ENCODE measurements at regions not wholly inside any gene's neighbourhood (a gene's known extent, or its start where the extent isn't known, plus 50 kb on each side); places are given as distances from the start of the nearest gene placed in this dataset.
A peak's percentile ranks its signal among the peaks of the same experiment; 100 is the strongest.
"Not testable (repeated sequence)": the region's sequence is repeated elsewhere in the genome, so short reads cannot be mapped to it uniquely, and the experiment has no call there.

DNA sequence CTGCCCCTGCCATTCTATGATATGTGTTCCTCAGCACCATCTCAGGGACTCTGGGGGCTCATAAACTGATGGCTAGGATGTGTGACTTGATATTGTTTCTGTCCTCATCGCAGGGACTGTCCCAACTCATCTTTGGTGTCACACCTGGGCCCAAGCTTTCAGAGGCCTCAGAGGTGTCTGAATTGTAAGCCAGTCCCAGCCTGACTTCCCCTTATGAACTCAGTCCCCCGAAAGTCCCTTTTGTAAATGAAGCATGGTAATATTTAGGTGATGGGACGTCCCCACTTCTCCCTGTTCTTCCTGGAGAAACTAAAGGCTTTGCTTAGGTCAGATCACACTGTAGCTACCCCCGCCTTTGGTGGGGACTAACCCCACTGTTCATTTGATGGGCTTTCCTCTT lies 142.4 kb upstream of the TLE3 start:
- no peak for DNase-seq

DNA sequence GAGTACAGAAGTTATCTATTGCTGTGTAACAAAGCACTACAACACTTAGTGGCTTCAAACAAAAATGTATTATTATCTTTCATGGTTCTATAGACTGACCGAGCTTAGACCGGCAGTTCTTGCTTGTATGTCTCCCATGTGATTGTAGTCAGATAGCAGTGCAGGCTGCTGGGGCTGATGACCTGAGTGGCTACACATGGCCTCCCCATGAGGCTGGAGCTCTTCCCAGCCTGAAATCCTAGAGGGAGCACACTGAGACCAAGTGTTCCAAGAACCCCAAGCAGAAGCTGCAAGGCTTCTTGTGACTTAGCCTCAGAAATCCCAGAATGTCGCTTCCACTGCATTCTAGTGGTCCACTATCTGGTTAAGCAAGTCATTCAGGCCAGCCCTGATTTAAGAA lies 141.2 kb upstream of the TLE3 start:
- no peak for DNase-seq

DNA sequence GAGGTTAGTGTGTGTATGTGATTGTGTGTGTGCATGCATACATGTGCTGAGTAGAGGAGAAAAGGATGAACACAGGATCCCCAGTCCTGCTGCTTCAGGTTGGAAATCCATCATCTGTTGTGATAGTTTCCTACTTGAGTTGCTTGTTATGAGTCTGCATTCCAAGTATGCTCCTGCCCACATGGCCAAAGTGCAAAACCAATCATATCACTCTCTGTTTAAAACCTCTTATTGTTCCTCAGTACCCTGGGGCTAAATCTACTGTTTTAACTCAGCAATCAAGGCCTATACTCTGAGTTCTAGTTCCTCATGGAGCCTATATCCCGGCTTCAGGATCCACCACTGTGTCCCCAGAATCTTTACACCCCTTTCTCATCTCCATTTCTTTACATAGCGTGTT lies 139.9 kb upstream of the TLE3 start:
- DNase-seq: no peak

DNA sequence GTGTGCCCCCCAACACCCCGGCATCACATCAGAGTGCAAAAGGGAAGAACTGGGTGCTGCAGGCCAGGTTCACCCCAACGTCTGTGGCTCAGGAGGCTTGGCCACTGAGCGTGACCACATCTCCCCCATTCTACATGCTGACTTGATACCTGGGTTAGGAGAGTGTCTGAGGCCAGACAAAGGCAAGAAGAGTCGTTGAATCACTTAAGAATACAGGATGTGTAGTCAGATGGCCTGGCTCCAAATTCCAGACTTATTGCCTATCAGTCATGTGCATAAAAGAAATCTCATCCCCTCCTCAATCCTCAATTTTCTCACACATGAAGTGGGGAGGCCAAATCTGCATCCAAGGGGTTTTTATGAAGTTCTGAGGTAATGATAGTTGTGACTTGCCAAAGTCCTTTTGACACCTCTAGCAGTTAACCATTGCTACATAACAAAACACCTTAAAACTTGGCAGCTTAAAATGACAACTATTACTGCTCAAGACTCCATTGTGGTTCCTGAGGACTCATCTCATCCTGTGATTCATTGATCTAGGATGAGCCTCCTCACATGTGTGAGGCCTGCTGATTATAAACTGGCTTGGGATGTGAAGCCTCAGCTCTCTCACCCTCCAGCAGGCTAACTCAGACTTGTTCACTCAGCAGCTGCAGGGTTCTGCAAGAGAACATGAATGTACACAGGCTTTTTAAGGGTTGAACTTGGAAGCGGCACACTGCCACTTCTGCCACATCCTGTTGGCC lies 138.8 kb upstream of the TLE3 start:
- no peak for DNase-seq

DNA sequence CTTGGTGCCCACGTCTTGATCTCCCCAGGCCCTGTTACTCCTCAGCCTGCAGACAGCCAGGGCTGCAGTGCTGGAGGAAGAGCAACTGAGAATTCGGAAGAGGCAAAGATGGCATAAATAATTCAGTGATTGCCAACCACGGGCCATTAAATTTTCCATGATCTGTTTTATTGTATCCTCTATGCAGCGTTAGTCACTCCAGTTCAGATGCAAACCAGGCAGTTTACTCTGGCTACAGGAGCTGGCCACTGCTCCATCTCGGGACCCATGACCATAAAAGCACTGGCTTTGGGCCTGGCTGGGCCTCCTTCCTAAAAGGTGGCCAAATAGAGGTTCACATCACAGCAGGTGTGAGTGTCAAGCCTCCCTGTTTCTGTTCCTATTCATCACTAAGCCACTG lies 137.6 kb upstream of the TLE3 start:
- no peak for DNase-seq

DNA sequence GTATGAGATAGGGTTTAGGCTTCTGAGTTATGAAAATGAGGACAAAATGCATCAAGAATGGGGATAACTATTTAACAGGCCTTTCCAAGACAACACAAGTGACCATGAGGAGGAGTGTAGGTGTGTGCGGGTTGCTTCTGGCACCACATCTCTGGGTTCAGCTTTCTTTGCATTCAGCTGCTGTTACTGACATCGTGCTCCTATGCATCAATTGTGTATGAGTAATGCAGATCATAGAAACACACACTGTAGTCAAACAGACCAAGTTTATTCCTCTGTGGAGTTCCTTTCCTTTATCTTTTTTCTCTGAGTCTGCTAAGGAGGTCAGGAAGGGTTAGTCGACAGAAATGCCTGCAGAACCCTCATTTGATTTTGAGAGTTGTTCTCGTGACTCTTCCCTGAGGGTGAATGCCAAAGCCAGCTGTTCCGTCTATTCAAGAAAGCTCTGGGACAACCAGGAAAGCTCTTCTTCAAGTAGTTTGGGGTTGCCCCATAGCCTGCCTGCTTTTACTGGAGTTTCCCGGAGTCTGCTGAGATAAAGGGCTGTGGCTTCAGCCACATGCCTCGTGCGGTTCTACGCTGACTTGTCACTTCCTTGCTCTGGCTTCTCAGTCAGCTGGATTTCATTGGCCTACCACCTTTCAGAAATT lies 136.7 kb upstream of the TLE3 start:
- no peak for DNase-seq

DNA sequence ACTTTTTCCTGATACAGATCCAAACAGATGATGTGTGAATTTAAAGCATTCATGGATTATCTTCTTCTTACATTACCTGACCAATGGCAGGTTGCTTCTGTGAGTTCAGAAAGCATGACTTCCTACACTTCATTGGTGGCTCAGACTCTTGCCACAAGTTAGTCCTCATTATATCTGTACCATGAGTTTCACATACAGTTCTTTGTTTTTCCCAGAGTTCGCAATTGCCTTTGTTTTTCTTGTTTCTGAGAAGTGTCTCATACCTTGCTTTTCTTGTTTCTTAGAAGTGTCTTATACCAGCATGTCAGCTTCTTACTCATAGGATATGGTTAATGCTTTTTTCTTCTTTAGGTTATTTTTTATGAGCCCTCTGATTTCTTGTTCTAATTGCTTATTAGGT lies 133.8 kb upstream of the TLE3 start:
- DNase-seq: no peak

DNA sequence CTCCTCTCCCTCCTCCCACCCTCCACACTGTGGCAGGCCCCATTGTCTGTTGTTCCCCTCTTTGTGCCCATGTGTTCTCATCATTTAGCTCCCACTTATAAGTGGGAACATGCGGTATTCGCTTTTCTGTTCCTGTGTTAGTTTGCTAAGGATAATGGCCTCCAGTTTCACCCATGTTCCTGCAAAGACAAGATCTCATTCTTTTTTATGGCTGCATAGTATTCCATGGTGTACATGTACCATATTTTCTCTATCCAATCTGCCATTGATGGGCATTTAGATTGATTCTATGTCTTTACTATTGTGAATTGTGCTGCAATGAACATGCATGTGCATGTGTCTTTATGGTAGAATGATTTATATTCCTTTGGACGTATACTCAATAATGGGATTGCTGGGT lies 130.2 kb upstream of the TLE3 start:
- DNase-seq: not testable (repeated sequence)

DNA sequence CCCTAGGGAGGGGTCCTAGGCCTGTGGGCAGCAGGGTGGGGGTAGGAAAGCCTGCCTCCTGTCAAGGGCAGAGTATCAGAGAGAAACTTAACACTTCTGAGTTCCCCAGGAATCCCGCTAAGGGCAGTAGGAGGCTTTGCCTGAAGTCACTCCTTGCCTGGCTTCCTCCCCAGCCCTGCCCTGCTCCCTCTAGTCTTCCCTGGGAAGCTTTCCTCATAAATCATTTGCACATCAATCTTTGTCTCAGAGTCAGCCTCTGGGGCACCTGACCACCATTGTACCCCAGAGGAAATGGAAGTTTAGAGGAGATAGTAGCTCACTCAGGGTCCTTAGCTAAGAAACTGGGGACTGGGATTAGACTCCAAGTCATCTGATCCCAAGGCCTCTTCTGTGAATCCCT lies 129.4 kb upstream of the TLE3 start:
- DNase-seq: no peak

DNA sequence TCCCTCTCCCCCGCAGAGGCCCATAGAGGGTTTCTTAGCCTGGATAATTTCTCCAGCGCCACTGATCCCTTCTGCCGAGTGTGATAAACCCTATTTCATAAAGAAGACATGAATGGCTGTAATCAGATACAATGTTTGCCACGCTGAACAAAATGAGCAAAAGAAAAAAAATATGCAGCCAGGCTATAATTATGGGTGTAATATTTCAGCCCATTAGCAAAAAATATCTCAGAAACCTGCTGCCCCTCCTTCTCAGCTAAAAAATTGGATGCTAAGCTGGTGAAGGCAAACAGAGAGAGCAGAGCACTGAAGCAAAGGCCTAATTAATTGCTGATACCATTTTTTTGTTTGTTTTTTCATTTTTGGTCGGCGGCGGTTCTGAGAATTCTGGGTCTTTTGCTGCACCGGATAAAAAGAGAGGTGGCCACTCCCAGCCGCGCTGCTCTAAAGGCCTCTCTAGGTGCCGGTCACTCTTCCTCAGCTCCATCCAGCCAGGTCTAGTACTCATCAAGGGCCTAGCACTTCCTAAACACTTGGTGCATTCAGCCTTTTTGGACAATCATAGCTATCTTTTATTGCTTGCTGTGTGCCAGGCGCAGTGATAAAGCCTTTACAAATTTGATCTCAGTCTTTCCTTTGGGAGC lies 128.7 kb upstream of the TLE3 start:
- no peak for DNase-seq

DNA sequence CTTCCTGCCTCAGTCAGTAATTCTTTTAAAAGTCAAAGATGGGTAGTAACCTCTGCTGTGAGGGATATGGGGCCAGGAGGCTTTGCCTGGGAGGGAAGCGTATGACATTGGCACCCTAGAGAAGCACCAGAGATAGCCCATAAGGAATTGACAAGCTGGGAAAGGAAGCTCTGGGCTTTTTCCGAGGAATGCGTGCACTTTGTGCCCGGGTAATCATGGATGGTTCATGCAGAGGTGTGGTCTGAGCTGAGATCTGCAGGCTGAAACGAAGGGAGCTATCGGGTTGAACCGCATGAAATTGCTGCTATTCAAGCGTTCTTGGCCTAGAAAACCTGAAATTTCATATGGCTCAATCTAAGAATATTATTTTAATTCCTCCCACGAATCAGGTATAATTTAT lies 127.7 kb upstream of the TLE3 start:
- DNase-seq: no peak

DNA sequence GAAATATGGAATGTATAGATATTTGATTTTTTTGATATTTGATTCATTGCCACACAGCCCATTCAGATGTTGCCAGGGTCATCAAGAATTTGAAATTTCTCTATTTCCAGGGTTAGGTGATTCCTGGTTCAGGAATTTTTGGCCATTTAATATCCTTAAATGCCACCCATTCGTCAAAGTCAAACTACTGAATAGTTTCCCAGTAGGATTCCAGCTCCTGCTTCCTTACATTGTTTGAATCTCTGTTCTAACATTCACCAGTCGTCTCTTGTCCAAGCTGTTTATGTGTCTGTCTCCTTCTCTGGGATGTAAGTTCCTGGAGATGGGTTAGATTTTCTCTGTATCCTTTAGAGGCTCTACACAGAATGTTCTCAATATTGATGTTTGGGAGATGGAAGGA lies 124.9 kb upstream of the TLE3 start:
- DNase-seq: no peak

DNA sequence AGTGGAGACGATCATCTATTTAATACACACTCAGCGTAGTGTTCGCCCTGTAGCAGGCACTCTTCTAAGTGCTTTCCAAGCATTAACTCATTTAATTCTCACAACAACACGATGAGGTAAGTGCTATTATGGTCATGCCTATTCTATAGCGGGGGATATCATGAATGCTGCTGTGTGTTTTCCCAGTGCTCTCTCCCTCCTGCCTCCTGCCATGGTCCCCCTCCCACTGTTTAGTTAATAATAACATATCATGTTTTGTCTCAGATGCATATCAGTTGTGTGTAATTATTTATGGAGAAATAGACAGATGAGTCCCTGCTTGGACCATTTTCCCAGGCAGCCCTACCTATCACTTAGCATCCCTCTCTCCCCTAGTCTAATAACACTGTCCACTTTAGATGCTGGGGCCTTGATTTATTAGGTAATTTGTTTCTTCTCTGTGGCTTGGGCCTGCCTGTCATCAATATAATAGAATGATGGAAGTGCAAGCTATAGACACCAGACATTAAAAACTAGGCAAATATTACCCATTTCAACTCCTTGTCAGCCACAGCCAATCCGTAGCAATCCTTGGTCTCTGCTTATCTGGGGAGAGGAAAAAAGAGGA lies 122.9 kb upstream of the TLE3 start:
- DNase-seq: no peak

DNA sequence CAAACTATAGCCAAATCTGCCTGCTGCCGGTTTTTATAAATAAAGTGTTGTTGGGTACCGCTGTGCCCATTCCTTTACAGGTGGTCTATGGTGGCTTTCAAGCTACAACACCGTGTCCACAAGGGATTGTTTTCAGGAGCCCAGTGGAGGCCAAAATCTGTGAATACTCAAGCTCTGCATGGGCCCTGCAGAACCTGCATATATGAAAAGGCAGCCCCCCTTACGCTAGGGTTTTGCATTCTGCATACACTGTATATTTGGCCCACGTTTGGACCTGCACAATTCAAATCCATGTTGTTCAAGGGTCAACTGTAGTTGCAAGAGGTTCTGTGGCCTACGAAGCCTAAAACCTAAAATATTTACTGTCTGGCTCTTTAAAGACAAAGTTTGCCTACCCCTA lies 122.2 kb upstream of the TLE3 start:
- no peak for DNase-seq

DNA sequence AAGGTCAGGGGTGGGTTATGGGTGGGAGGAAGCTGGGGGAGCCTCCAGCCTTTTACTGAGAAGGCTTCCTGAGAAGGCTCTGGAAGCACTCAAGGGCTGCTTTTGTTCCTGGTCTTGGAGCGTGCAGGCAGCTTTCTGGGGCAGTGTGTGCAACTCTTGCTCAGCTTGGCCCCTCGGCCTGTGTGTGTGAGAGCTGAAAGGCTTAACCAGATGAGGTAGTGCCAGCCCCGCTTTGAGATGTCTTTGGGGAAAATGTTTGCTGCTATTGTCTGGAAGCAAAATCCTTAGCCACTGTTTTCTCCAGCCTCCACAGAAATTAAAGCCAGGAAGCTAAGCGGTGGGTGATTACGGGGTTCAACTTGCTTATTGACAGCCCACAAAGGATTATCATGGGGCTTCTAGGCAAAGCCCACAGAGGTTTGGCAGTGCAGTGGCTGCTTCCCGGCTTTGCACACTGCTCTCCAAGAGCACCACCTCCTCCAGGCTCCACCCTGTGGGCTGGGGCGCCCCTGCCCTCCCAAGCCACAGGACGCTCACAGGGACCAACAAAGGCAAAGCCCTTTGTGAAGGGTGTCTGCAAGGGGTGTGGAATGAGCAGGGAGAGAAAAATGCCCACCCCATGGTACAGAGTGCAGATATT lies 121.7 kb upstream of the TLE3 start:
- no peak for DNase-seq

DNA sequence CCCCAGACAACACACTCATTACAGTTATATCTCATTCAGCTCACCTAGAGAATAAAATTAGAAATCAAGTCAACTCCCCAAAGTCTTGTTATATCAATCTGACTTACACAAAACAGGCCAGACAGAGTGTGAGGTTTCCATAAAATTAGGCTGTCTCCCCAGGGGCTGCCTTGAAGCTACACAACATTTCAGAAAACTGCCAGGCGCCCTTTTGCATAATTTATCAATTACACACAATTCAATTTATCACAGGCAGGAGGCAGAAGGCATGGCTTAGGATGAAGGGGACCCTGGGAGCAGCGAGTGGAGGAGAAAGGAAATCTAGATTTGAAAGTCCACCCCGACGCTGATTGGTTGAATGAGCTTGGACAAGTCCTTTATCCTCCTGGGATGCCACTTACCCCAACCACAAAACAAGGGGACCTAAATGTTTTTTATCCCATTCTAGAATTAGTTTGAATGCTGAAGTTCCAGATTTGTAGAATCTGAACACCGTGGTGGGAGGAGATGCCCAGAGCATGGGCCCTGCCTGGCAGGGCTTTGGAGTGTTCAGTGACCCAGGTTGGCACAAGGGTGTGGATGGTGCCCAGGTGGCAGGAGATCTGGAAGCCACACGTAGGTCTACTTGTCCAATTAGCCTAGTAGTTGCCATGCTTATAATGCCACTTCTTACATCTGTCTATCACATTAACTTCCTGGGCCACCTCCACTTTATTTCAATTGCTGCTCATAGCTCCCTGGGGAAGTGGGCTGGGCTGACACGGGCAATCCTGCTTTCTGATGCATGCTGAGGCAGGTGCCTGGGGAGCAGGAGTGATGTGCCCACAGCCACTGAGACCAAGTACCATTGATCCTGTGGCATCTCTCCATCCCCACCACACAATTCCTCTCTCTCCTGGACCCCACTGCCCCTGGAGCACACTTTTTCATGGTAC lies 119.8 kb upstream of the TLE3 start:
- peak in 1 of 2 experiments; percentile 22 for DNase-seq

DNA sequence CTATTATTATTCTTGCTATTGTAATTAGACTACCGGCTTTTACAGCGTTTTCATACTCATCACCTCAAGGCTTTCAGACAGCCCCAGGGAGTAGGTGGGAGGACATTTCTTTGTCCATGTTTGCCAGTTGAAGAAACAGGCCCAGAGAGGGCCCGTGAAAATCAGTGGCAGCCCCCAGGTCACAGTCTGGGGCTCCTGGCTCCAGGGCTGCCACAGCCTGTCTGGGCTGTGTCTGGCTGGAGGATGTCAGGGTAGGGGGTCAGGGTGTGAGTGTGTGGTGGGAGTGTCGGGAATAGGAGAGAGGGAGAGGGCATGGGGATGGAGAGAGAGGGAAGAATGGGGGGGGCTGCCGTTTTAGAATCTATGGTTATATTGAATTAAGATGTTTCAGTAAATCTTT lies 118.2 kb upstream of the TLE3 start:
- no peak for DNase-seq

DNA sequence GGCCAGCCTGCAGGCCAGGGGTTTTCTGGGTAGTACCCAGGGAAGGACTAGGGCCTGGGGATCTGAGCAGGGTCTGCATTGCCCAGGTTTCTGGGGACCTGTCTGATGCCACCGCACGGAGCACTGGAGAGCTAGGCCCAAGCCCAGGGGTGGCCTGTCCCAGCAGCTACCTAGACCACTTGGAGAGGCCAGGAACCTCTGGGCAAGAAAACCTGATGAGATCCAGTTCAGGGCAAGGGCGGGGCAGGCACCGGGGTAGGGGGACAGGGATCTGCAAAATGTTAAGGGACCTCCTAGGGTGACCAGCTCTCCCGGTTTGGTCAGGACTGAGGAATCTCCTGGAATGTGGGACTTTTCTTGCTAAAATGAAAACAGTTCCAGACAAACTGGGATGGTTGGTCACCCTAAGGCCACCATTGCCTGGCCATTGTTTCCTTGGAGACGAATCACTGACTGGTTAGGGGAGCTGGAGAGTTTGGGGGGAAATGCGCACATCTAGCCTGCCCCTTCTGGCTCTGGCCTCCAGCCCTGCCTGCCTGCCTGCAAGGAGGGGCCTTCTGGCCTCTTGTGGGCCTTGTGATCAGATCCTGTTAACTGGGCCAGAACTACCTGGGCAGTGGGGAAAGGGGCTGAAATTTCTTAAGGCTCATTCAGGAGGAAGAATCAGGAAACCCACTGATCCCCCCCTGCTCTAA lies 117.4 kb upstream of the TLE3 start:
- DNase-seq: no peak

DNA sequence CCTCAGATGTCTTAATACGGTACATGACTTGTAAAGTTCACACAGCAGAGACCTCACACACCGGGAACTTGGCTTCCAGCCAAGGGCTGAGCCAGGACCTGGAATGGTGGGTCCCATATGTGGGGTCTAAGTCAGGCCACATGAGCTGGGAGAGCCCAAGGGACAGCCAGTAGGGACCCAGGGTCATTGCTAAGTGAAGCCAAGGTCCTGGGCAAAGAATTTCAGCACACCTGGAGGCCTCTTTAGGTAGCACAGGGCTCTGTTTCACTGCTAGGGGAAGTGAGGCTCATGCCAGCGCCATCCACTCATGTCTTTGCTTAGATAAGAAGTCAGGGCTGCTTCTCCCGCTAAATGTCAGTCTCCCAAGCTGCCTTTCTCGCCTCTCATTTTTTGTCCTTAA lies 116.6 kb upstream of the TLE3 start:
- DNase-seq: no peak

DNA sequence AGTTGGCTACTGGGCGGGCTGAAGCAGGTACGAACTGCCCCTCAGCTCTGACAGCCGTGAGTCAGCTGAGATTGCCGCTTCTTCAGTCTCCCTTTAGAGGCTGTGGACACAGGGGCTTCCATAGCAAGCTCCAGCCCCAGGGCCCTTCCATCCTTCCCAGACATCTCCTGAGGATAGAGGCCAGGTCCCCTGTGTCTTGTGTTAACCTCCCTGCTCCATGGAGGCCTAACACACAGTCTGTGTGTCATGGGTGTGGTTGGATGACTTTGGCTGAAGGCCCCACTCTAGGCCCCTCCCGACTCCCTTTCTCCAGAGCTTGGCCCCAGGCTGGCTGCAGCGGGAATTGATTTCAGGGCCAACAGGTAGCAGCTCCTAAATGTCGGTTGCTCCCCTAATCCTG lies 116.1 kb upstream of the TLE3 start:
- no peak for DNase-seq

DNA sequence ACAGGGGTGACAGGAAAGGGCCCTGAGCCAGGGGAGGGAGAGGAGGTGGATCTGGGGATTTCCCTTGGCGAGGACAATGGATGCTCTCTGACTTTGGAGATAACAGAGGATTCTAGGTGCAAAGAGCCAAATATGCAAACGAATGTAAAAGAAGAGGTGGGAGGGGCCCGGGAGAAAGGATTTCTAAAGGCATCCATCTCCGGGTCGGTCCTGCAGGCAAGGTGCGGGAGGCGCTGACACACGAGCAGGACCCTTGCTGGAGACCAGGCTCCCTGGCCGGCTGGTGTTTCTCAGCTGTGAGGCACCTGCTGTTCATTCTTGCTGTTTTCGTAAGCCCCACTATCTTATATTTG lies 115.2 kb upstream of the TLE3 start:
- no peak for DNase-seq

Measured in NCI-H524 (cell line).